GM10266 (cell line): ENCODE measurements at regions not wholly inside any gene's neighbourhood (a gene's known extent, or its start where the extent isn't known, plus 50 kb on each side); places are given as distances from the start of the nearest gene placed in this dataset.

Experiments
- DNase-seq: peaks from one replicate; pipeline ENCODE4 v3.0.0; 2012; ENCODE audit errors: extremely low spot score
- TF ChIP-seq, protein P1 (sequence below): IDR thresholded peaks from 2 replicates; pipeline ENCODE4 v1.5.1; 2012; ENCODE audit warnings: mild to moderate bottlenecking, low read depth; ENCODE audit not compliant: control insufficient read depth, insufficient read depth; ENCODE audit errors: missing control alignments

DNA sequence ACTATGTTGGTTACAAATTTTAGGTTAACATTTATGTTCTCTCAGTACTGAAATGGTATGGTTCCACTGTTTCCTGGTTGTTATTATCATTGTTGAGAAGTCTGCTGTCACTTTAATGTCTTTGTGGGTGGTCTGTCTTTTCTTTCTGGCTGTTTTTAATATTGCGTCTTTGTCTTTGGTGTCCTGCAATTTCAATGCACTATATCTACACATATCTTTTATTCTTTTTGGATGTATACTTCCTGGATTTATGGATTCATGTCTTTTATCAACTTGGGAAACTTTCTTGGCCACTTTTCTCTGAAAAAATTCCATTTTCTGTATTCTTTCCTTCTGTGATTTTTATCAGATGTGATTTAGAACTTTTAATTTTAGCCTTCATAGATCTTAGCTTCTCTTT is 250.2 kb downstream of the BUB3 start:
- no peak for DNase-seq
- TF ChIP-seq, protein P1, sequence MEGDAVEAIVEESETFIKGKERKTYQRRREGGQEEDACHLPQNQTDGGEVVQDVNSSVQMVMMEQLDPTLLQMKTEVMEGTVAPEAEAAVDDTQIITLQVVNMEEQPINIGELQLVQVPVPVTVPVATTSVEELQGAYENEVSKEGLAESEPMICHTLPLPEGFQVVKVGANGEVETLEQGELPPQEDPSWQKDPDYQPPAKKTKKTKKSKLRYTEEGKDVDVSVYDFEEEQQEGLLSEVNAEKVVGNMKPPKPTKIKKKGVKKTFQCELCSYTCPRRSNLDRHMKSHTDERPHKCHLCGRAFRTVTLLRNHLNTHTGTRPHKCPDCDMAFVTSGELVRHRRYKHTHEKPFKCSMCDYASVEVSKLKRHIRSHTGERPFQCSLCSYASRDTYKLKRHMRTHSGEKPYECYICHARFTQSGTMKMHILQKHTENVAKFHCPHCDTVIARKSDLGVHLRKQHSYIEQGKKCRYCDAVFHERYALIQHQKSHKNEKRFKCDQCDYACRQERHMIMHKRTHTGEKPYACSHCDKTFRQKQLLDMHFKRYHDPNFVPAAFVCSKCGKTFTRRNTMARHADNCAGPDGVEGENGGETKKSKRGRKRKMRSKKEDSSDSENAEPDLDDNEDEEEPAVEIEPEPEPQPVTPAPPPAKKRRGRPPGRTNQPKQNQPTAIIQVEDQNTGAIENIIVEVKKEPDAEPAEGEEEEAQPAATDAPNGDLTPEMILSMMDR, result no peak

DNA sequence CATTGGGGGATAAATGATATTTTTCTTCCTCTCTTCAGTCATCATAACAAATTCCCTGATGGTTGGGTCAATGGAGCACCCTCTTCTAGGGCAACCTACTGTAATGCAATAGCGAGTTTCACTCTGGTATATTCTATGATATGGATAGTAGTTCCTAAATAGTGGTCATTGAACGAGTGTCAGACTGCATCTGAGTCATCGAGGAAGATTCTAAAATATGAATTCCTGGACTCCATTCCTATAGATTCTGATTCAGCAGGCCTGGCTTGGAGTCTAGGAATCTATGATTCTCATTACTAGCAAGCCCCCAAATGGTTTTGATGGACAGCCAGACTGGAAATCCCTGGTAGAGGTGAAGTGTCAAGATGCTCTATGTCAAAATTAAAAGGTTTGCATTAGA is 254.5 kb downstream of the BUB3 start:
- DNase-seq, result no peak
- TF ChIP-seq, protein P1, result no peak

DNA sequence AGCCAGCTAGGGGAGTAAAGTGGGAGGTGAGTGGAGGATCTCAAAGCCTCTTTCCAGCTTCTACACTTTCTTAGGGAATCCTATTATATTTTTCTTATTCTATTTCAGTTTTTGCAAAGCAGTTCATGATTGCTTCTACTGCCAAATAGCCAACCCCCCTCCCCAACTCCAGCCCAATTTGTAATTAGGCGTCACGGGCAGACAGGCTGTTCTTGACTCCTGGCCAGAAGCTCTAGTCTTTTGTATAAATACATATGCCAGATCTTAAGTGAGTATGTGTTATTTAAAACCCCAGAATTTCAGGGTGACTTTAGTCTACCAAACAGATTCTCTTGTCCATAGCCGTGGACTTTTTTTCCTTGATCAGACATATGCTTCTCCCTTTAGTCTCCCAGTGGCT is 255.2 kb downstream of the BUB3 start:
- DNase-seq, result no peak
- TF ChIP-seq, protein P1, result no peak

DNA sequence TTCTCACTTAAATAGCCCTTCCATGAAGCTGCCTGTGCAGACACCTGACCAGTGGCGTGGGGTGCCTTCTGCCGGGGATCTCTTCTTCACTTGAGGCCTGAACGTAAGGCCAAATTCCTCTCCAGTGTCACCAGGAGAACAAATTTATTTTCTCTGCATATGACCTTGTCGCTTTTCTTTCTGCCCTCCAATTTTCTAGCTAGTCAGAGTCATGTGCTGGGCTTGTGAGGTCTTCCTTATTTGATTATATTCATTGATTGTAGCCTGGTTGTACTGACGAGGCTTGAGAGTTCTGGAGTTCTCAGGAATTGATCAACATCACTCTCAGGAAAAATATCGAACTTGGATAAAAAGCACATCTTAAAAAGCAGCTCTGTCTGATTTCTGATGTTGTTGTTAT is 255.7 kb downstream of the BUB3 start:
- no peak for DNase-seq
- TF ChIP-seq, protein P1, result no peak

GRCh38 chr10:123413353-123413752 is 252.8 kb upstream of the GPR26 start:
- TF ChIP-seq, protein P1, result no peak
- no peak for DNase-seq

DNA sequence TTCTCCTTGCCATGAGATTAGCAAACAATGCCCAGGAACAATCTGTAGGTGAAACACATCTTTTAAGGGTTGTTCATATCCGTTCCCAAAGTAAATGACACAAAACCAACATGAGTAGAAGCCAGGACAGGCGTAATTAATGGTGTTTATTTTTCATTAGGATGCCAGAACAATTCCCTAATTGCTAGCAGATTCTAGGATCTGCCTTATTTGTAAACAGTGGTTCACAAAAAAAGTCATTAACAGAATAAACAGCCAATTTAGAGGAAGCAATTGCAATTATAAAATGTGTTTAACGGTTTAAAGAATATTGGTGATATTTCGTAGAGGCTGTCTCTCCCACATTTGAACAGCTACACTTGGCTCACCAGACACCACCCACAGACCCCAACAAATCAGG is 250.6 kb upstream of the GPR26 start:
- DNase-seq, result no peak
- TF ChIP-seq, protein P1, result no peak

DNA sequence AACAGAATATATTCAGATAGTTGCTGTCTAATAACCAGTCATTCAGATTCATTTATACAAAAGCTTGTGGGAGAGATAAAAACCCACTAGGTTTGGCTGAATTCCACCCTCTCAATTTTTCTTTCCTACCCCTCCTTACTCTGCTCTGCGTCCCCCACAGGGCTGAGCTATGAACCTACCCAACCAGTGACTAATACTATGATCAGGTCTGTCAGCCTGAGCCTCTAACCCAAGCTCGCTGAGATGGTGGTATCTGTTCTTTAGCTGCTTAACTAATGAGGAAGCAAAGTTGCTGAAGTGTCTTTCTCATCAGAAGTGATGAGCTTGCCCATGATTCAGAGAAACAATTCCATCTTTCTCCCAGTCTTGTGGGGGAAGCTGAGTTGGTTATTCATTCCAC is 248.7 kb upstream of the GPR26 start:
- DNase-seq, result no peak
- TF ChIP-seq, protein P1, result no peak

GRCh38 chr10:123421461-123421860 is 244.7 kb upstream of the GPR26 start:
- TF ChIP-seq, protein P1, result no peak
- no peak for DNase-seq
